CD4-positive, CD25-positive, alpha-beta regulatory T cell (primary cell): ENCODE measurements at regions not wholly inside any gene's neighbourhood (a gene's known extent, or its start where the extent isn't known, plus 50 kb on each side); places are given as distances from the start of the nearest gene placed in this dataset.

ENCODE experiments used
- ATAC-seq, 2 donors: fragments of 150-1000 bp; cut with Tn5 transposase; one replicate each; pipeline ENCODE4 v1.10.0; 2021; ENCODE audit warnings: low read depth in 2 of 2, moderate number of reproducible peaks in 2 of 2, moderate library complexity in 1 of 2
- DNase-seq, 3 donors: peaks; one replicate each; pipeline versions ENCODE4 v3.0.0 to v3.0.0-alpha.2; 2012 to 2022; ENCODE audit warnings: mixed read lengths in 1 of 3
- H3K27ac ChIP-seq: one replicate; pipeline ENCODE4 v1.7.0; 2013; ENCODE audit warnings: mild to moderate bottlenecking, low read length; ENCODE audit not compliant: insufficient read depth, poor library complexity, severe bottlenecking
- H3K27me3 ChIP-seq: one replicate; pipeline ENCODE4 v1.7.0; 2013; ENCODE audit warnings: low read length; ENCODE audit not compliant: control insufficient read depth, insufficient read depth
- H3K36me3 ChIP-seq: one replicate; pipeline ENCODE4 v1.7.0; 2013; ENCODE audit warnings: mild to moderate bottlenecking, low read length, moderate library complexity; ENCODE audit not compliant: control insufficient read depth, insufficient read depth
- H3K4me1 ChIP-seq: 2 replicates; pipeline ENCODE4 v1.7.0; 2013; ENCODE audit warnings: mild to moderate bottlenecking, low read length; ENCODE audit not compliant: insufficient read depth, control insufficient read depth, poor library complexity, severe bottlenecking
- H3K4me3 ChIP-seq: one replicate; pipeline ENCODE4 v1.7.0; 2013; ENCODE audit warnings: low read depth, mild to moderate bottlenecking, low read length, moderate library complexity
- H3K9me3 ChIP-seq, 2 experiments: 1 replicate in 1 of 2; 2 replicates in 1 of 2; pipeline ENCODE4 v1.7.0; 2013; ENCODE audit warnings: low read length in 2 of 2, mild to moderate bottlenecking in 1 of 2, moderate library complexity in 1 of 2; ENCODE audit not compliant: control insufficient read depth in 2 of 2
- H3K27ac Mint-ChIP-seq, 3 donors: one replicate each; pipeline ENCODE4 v1.8.0; 2020 to 2022; ENCODE audit warnings: mild to moderate bottlenecking in 3 of 3, mixed read lengths in 3 of 3, moderate library complexity in 2 of 3
- H3K27me3 Mint-ChIP-seq: one replicate; pipeline ENCODE4 v1.8.0; 2022; ENCODE audit warnings: mild to moderate bottlenecking, mixed read lengths
- H3K36me3 Mint-ChIP-seq: one replicate; pipeline ENCODE4 v1.8.0; 2020; ENCODE audit warnings: mixed read lengths
- H3K4me1 Mint-ChIP-seq, 4 donors: one replicate each; pipeline ENCODE4 v1.8.0; 2020 to 2022; ENCODE audit warnings: mixed read lengths in 4 of 4, mild to moderate bottlenecking in 1 of 4
- H3K4me3 Mint-ChIP-seq, 4 donors: one replicate each; pipeline ENCODE4 v1.8.0; 2020 to 2022; ENCODE audit warnings: mild to moderate bottlenecking in 4 of 4, mixed read lengths in 4 of 4, moderate library complexity in 3 of 4
- H3K9me3 Mint-ChIP-seq, 7 donors: one replicate each; pipeline ENCODE4 v1.8.0; 2020 to 2022; ENCODE audit warnings: mixed read lengths in 7 of 7, mild to moderate bottlenecking in 3 of 7, moderate library complexity in 2 of 7

GRCh38 chr12:40587421-40587820 lies 104.8 kb upstream of the CNTN1 start:
- Mint-ChIP-seq H3K9me3 (peaks cover 4 to 11% (median 5%) of the 10 kb centered on the region in 7 donors), H3K36me3 (no peaks in the 10 kb centered on the region), H3K27me3 (no peaks in the 10 kb centered on the region), H3K27ac (no peak overlapping the region), H3K4me3 (no peak overlapping the region), H3K4me1 (no peaks in the 10 kb centered on the region)
- Histone ChIP-seq H3K36me3 (no peaks in the 10 kb centered on the region), H3K27ac (no peak overlapping the region), H3K4me3 (no peak overlapping the region), H3K9me3 (peaks cover 0 to 3% of the 10 kb centered on the region in 2 experiments), H3K27me3 (no peaks in the 10 kb centered on the region), H3K4me1 (no peaks in the 10 kb centered on the region)
- no peak for ATAC-seq
- DNase-seq: no peak

- H3K36me3 ChIP-seq: no peaks in the 10 kb centered on the region
- H3K4me3 ChIP-seq: no peak overlapping the region
- no peaks in the 10 kb centered on the region for H3K4me1 ChIP-seq
- Mint-ChIP-seq H3K36me3 (no peaks in the 10 kb centered on the region), H3K4me3 (no peak overlapping the region), H3K27ac (no peak overlapping the region), H3K4me1 (no peaks in the 10 kb centered on the region), H3K9me3 (peaks cover 3 to 11% (median 4%) of the 10 kb centered on the region in 7 donors), H3K27me3 (no peaks in the 10 kb centered on the region)
- ATAC-seq (no peak), DNase-seq (no peak)
- peaks cover 0 to 3% of the 10 kb centered on the region in 2 experiments for H3K9me3 ChIP-seq
- no peak overlapping the region for H3K27ac ChIP-seq
- no peaks in the 10 kb centered on the region for H3K27me3 ChIP-seq
Observed at GRCh38 chr12:40587970-40588369, 104.3 kb upstream of the CNTN1 start.

GRCh38 chr12:40597133-40597532 lies 95.1 kb upstream of the CNTN1 start:
- Mint-ChIP-seq H3K4me1 (no peaks in the 10 kb centered on the region), H3K9me3 (peaks cover 3 to 23% (median 5%) of the 10 kb centered on the region in 7 donors), H3K27me3 (no peaks in the 10 kb centered on the region), H3K36me3 (no peaks in the 10 kb centered on the region), H3K27ac (no peak overlapping the region), H3K4me3 (no peak overlapping the region)
- no peaks in the 10 kb centered on the region for H3K27me3 ChIP-seq
- H3K9me3 ChIP-seq: no peaks in the 10 kb centered on the region
- H3K27ac ChIP-seq: no peak overlapping the region
- no peak for DNase-seq
- no peaks in the 10 kb centered on the region for H3K4me1 ChIP-seq
- no peak for ATAC-seq
- no peak overlapping the region for H3K4me3 ChIP-seq
- no peaks in the 10 kb centered on the region for H3K36me3 ChIP-seq

- H3K36me3 Mint-ChIP-seq: no peaks in the 10 kb centered on the region
Observed at GRCh38 chr12:40598073-40598472, 94.2 kb upstream of the CNTN1 start.

GRCh38 chr12:40602562-40602961 lies 89.7 kb upstream of the CNTN1 start:
- no peaks in the 10 kb centered on the region for H3K36me3 ChIP-seq
- no peak overlapping the region for H3K27ac Mint-ChIP-seq
- H3K36me3 Mint-ChIP-seq: no peaks in the 10 kb centered on the region
- no peaks in the 10 kb centered on the region for H3K27me3 Mint-ChIP-seq
- H3K4me1 ChIP-seq: no peaks in the 10 kb centered on the region
- H3K9me3 ChIP-seq: no peaks in the 10 kb centered on the region
- peaks cover 0 to 6% (median 2%) of the 10 kb centered on the region in 7 donors for H3K9me3 Mint-ChIP-seq
- no peak for ATAC-seq
- H3K27ac ChIP-seq: no peak overlapping the region
- DNase-seq: no peak
- no peaks in the 10 kb centered on the region for H3K27me3 ChIP-seq
- no peak overlapping the region for H3K4me3 Mint-ChIP-seq
- H3K4me1 Mint-ChIP-seq: no peaks in the 10 kb centered on the region
- H3K4me3 ChIP-seq: no peak overlapping the region

More at GRCh38 chr12:40598073-40598472, 94.2 kb upstream of the CNTN1 start:
- Histone ChIP-seq H3K27me3 (no peaks in the 10 kb centered on the region), H3K9me3 (no peaks in the 10 kb centered on the region), H3K4me1 (no peaks in the 10 kb centered on the region), H3K4me3 (no peak overlapping the region), H3K27ac (no peak overlapping the region), H3K36me3 (no peaks in the 10 kb centered on the region)
- ATAC-seq: no peak
- Mint-ChIP-seq H3K27me3 (no peaks in the 10 kb centered on the region), H3K4me3 (no peak overlapping the region), H3K9me3 (peaks cover 0 to 23% (median 5%) of the 10 kb centered on the region in 7 donors), H3K4me1 (no peaks in the 10 kb centered on the region), H3K27ac (no peak overlapping the region)
- no peak for DNase-seq

GRCh38 chr12:40614923-40615322 lies 77.3 kb upstream of the CNTN1 start:
- Histone ChIP-seq H3K4me1 (no peaks in the 10 kb centered on the region), H3K9me3 (no peaks in the 10 kb centered on the region), H3K36me3 (no peaks in the 10 kb centered on the region), H3K27me3 (no peaks in the 10 kb centered on the region), H3K4me3 (no peak overlapping the region), H3K27ac (no peak overlapping the region)
- Mint-ChIP-seq H3K9me3 (peaks cover 0 to 9% (median 4%) of the 10 kb centered on the region in 7 donors), H3K4me3 (no peak overlapping the region), H3K27ac (no peak overlapping the region), H3K4me1 (no peaks in the 10 kb centered on the region), H3K36me3 (no peaks in the 10 kb centered on the region), H3K27me3 (no peaks in the 10 kb centered on the region)
- DNase-seq: no peak
- no peak for ATAC-seq

- H3K4me3 Mint-ChIP-seq: no peak overlapping the region
- Histone ChIP-seq H3K27ac (no peak overlapping the region), H3K27me3 (no peaks in the 10 kb centered on the region), H3K9me3 (no peaks in the 10 kb centered on the region), H3K4me3 (no peak overlapping the region), H3K36me3 (no peaks in the 10 kb centered on the region), H3K4me1 (no peaks in the 10 kb centered on the region)
- no peaks in the 10 kb centered on the region for H3K36me3 Mint-ChIP-seq
- peaks cover 0 to 9% (median 3%) of the 10 kb centered on the region in 7 donors for H3K9me3 Mint-ChIP-seq
- ATAC-seq (no peak), DNase-seq (no peak)
- no peak overlapping the region for H3K27ac Mint-ChIP-seq
- no peaks in the 10 kb centered on the region for H3K27me3 Mint-ChIP-seq
- H3K4me1 Mint-ChIP-seq: no peaks in the 10 kb centered on the region
Observed at GRCh38 chr12:40615590-40615989, 76.6 kb upstream of the CNTN1 start.

- no peaks in the 10 kb centered on the region for H3K36me3 Mint-ChIP-seq
- peaks cover 0 to 8% (median 1%) of the 10 kb centered on the region in 7 donors for H3K9me3 Mint-ChIP-seq
- Histone ChIP-seq H3K4me3 (no peak overlapping the region), H3K27ac (no peak overlapping the region), H3K36me3 (no peaks in the 10 kb centered on the region), H3K4me1 (no peaks in the 10 kb centered on the region), H3K9me3 (no peaks in the 10 kb centered on the region), H3K27me3 (no peaks in the 10 kb centered on the region)
- no peaks in the 10 kb centered on the region for H3K27me3 Mint-ChIP-seq
- no peak overlapping the region for H3K4me3 Mint-ChIP-seq
- no peak for ATAC-seq
- DNase-seq: no peak
- H3K4me1 Mint-ChIP-seq: no peaks in the 10 kb centered on the region
- H3K27ac Mint-ChIP-seq: no peak overlapping the region
Observed at GRCh38 chr12:40616383-40616915, 75.8 kb upstream of the CNTN1 start.
